ENCODE measurements at regions not wholly inside any gene's neighbourhood (a gene's known extent, or its start where the extent isn't known, plus 50 kb on each side); places are given as distances from the start of the nearest gene placed in this dataset.

- Mint-ChIP-seq H3K4me3 (no peak overlapping the region), H3K27me3 (no peaks in the 10 kb centered on the region), H3K36me3 (no peaks in the 10 kb centered on the region), H3K27ac (no peak overlapping the region), H3K9me3 (peaks cover 1 to 9% (median 6%) of the 10 kb centered on the region in 3 donors), H3K4me1 (no peaks in the 10 kb centered on the region)
- POLR2A ChIA-PET: no interaction called here
- ATAC-seq (replicated peaks in 1 of 4): no peak
- no peaks in the 10 kb centered on the region for H3K4me1 ChIP-seq (ENCODE audit: control insufficient read depth in 1 of 2, extremely low read depth in 1 of 2, insufficient read depth in 2 of 2, low read length in 2 of 2)
- H3K4me3 ChIP-seq (ENCODE audit: control insufficient read depth in 1 of 2, extremely low read depth in 1 of 2, low read length in 1 of 2): no peak overlapping the region
- WGBS (ENCODE audit: insufficient coverage): 68% methylated on average over 6 of the region's 6 CpGs
- no peaks in the 10 kb centered on the region for H3K27me3 ChIP-seq (replicated peaks in 1 of 2; ENCODE audit: control insufficient read depth in 2 of 2, extremely low read depth in 1 of 2, insufficient read depth in 2 of 2, low read length in 1 of 2)
- H3K9me3 ChIP-seq: no peaks in the 10 kb centered on the region
- no peak overlapping the region for H3K27ac ChIP-seq (ENCODE audit: low read length)
- no peak for DNase-seq
- CTCF ChIA-PET: no interaction called here
- H3K36me3 ChIP-seq (ENCODE audit: control insufficient read depth in 2 of 2, extremely low read depth in 1 of 2, insufficient read depth in 1 of 2, low read length in 1 of 2): no peaks in the 10 kb centered on the region
These were observed 474.8 kb downstream of the EFNA5 start for GRCh38 chr5:107195890-107196395.

GRCh38 chr5:107184871-107185270, 485.9 kb downstream of the EFNA5 start:
- Histone ChIP-seq H3K36me3 (ENCODE audit: control insufficient read depth in 2 of 2, extremely low read depth in 1 of 2, insufficient read depth in 1 of 2, low read length in 1 of 2) (no peaks in the 10 kb centered on the region), H3K9me3 (no peaks in the 10 kb centered on the region), H3K27me3 (replicated peaks in 1 of 2; ENCODE audit: control insufficient read depth in 2 of 2, extremely low read depth in 1 of 2, insufficient read depth in 2 of 2, low read length in 1 of 2) (no peaks in the 10 kb centered on the region), H3K27ac (ENCODE audit: low read length) (no peak overlapping the region), H3K4me3 (ENCODE audit: control insufficient read depth in 1 of 2, extremely low read depth in 1 of 2, low read length in 1 of 2) (no peak overlapping the region), H3K4me1 (ENCODE audit: control insufficient read depth in 1 of 2, extremely low read depth in 1 of 2, insufficient read depth in 2 of 2, low read length in 2 of 2) (no peaks in the 10 kb centered on the region)
- no CpG with 5 or more reads among the region's 1 CpG for WGBS (ENCODE audit: insufficient coverage)
- H3K4me3 Mint-ChIP-seq: no peak overlapping the region
- no peak overlapping the region for H3K27ac Mint-ChIP-seq
- POLR2A ChIA-PET: interaction anchor here in 1 of 2 donors (0.5 kb wide), 1 partner anchor 50 kb away, joined by 4 read pairs; no protein-coding TSS in a partner anchor
- no peaks in the 10 kb centered on the region for H3K36me3 Mint-ChIP-seq
- H3K4me1 Mint-ChIP-seq: no peaks in the 10 kb centered on the region
- peaks cover 0 to 3% of the 10 kb centered on the region in 2 donors for H3K27me3 Mint-ChIP-seq
- H3K9me3 Mint-ChIP-seq: peaks cover 6 to 16% (median 16%) of the 10 kb centered on the region in 3 donors
- ATAC-seq (replicated peaks in 1 of 4) (no peak), DNase-seq (no peak)
- CTCF ChIA-PET: interaction anchor here in 1 of 2 donors (0.8 kb wide), 1 partner anchor 17 kb away, joined by 4 read pairs; no protein-coding TSS in a partner anchor

DNA sequence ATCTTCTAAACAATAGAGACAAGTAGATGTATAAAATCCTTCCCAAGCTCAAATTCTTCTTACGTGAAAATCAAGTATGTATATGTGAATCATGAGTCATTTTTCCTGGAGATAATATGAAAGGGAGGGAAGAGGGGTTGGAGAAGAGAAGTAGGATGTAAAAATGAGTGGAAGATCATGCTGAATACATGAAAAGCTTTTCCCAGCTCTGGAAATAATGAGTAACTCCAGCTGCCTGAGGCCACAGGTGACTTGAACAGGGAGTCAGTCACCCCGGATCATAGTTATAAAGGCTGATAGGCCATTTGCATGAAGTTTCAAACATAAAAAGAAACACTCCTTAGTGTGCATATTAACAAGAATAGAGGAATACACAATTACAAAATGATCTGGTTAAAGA, 486.7 kb downstream of the EFNA5 start:
- Histone ChIP-seq H3K36me3 (ENCODE audit: control insufficient read depth in 2 of 2, extremely low read depth in 1 of 2, insufficient read depth in 1 of 2, low read length in 1 of 2) (no peaks in the 10 kb centered on the region), H3K27me3 (replicated peaks in 1 of 2; ENCODE audit: control insufficient read depth in 2 of 2, extremely low read depth in 1 of 2, insufficient read depth in 2 of 2, low read length in 1 of 2) (no peaks in the 10 kb centered on the region), H3K27ac (ENCODE audit: low read length) (no peak overlapping the region), H3K9me3 (no peaks in the 10 kb centered on the region), H3K4me1 (ENCODE audit: control insufficient read depth in 1 of 2, extremely low read depth in 1 of 2, insufficient read depth in 2 of 2, low read length in 2 of 2) (no peaks in the 10 kb centered on the region), H3K4me3 (ENCODE audit: control insufficient read depth in 1 of 2, extremely low read depth in 1 of 2, low read length in 1 of 2) (no peak overlapping the region)
- no peaks in the 10 kb centered on the region for H3K36me3 Mint-ChIP-seq
- ATAC-seq (replicated peaks in 1 of 4): no peak
- POLR2A ChIA-PET: no interaction called here
- CTCF ChIA-PET: interaction anchor here in 1 of 2 donors (0.6 kb wide), 1 partner anchor 62 kb away, joined by 3 read pairs; no protein-coding TSS in a partner anchor
- H3K27me3 Mint-ChIP-seq: peaks cover 0 to 3% of the 10 kb centered on the region in 2 donors
- H3K4me3 Mint-ChIP-seq: no peak overlapping the region
- peaks cover 6 to 16% (median 16%) of the 10 kb centered on the region in 3 donors for H3K9me3 Mint-ChIP-seq
- H3K27ac Mint-ChIP-seq: no peak overlapping the region
- DNase-seq: no peak
- WGBS (ENCODE audit: insufficient coverage): 100% methylated on average over 1 of the region's 2 CpGs
- no peaks in the 10 kb centered on the region for H3K4me1 Mint-ChIP-seq

GRCh38 chr5:107170620-107171019, 500.1 kb downstream of the EFNA5 start:
- CTCF ChIA-PET: no interaction called here
- WGBS (ENCODE audit: insufficient coverage): 60% methylated on average over 1 of the region's 3 CpGs
- Histone ChIP-seq H3K36me3 (ENCODE audit: control insufficient read depth in 2 of 2, extremely low read depth in 1 of 2, insufficient read depth in 1 of 2, low read length in 1 of 2) (no peaks in the 10 kb centered on the region), H3K4me1 (ENCODE audit: control insufficient read depth in 1 of 2, extremely low read depth in 1 of 2, insufficient read depth in 2 of 2, low read length in 2 of 2) (no peaks in the 10 kb centered on the region), H3K27ac (ENCODE audit: low read length) (no peak overlapping the region), H3K4me3 (ENCODE audit: control insufficient read depth in 1 of 2, extremely low read depth in 1 of 2, low read length in 1 of 2) (no peak overlapping the region), H3K9me3 (no peaks in the 10 kb centered on the region), H3K27me3 (replicated peaks in 1 of 2; ENCODE audit: control insufficient read depth in 2 of 2, extremely low read depth in 1 of 2, insufficient read depth in 2 of 2, low read length in 1 of 2) (no peaks in the 10 kb centered on the region)
- Mint-ChIP-seq H3K27me3 (no peaks in the 10 kb centered on the region), H3K27ac (no peak overlapping the region), H3K4me3 (no peak overlapping the region), H3K36me3 (no peaks in the 10 kb centered on the region), H3K4me1 (no peaks in the 10 kb centered on the region), H3K9me3 (peaks cover 8 to 18% (median 10%) of the 10 kb centered on the region in 3 donors)
- POLR2A ChIA-PET: no interaction called here
- DNase-seq (no peak), ATAC-seq (replicated peaks in 1 of 4) (no peak)

GRCh38 chr5:107169867-107170266, 500.9 kb downstream of the EFNA5 start:
- Mint-ChIP-seq H3K4me3 (no peak overlapping the region), H3K4me1 (no peaks in the 10 kb centered on the region), H3K36me3 (no peaks in the 10 kb centered on the region), H3K27ac (no peak overlapping the region), H3K27me3 (no peaks in the 10 kb centered on the region), H3K9me3 (peaks cover 8 to 18% (median 10%) of the 10 kb centered on the region in 3 donors)
- Histone ChIP-seq H3K27me3 (replicated peaks in 1 of 2; ENCODE audit: control insufficient read depth in 2 of 2, extremely low read depth in 1 of 2, insufficient read depth in 2 of 2, low read length in 1 of 2) (no peaks in the 10 kb centered on the region), H3K4me1 (ENCODE audit: control insufficient read depth in 1 of 2, extremely low read depth in 1 of 2, insufficient read depth in 2 of 2, low read length in 2 of 2) (no peaks in the 10 kb centered on the region), H3K9me3 (no peaks in the 10 kb centered on the region), H3K4me3 (ENCODE audit: control insufficient read depth in 1 of 2, extremely low read depth in 1 of 2, low read length in 1 of 2) (no peak overlapping the region), H3K36me3 (ENCODE audit: control insufficient read depth in 2 of 2, extremely low read depth in 1 of 2, insufficient read depth in 1 of 2, low read length in 1 of 2) (no peaks in the 10 kb centered on the region), H3K27ac (ENCODE audit: low read length) (no peak overlapping the region)
- ATAC-seq (replicated peaks in 1 of 4): no peak
- WGBS (ENCODE audit: insufficient coverage): 60% methylated on average over 2 of the region's 3 CpGs
- DNase-seq: no peak
- ChIA-PET POLR2A (no interaction called here), CTCF (no interaction called here)

GRCh38 chr5:107168848-107169752, 501.6 kb downstream of the EFNA5 start:
- H3K27ac Mint-ChIP-seq: no peak overlapping the region
- Histone ChIP-seq H3K4me1 (ENCODE audit: control insufficient read depth in 1 of 2, extremely low read depth in 1 of 2, insufficient read depth in 2 of 2, low read length in 2 of 2) (no peaks in the 10 kb centered on the region), H3K27ac (ENCODE audit: low read length) (no peak overlapping the region), H3K27me3 (replicated peaks in 1 of 2; ENCODE audit: control insufficient read depth in 2 of 2, extremely low read depth in 1 of 2, insufficient read depth in 2 of 2, low read length in 1 of 2) (no peaks in the 10 kb centered on the region), H3K36me3 (ENCODE audit: control insufficient read depth in 2 of 2, extremely low read depth in 1 of 2, insufficient read depth in 1 of 2, low read length in 1 of 2) (no peaks in the 10 kb centered on the region), H3K9me3 (no peaks in the 10 kb centered on the region), H3K4me3 (ENCODE audit: control insufficient read depth in 1 of 2, extremely low read depth in 1 of 2, low read length in 1 of 2) (no peak overlapping the region)
- no peaks in the 10 kb centered on the region for H3K36me3 Mint-ChIP-seq
- POLR2A ChIA-PET: no interaction called here
- ATAC-seq (replicated peaks in 1 of 4) (no peak), DNase-seq (no peak)
- peaks cover 8 to 18% (median 10%) of the 10 kb centered on the region in 3 donors for H3K9me3 Mint-ChIP-seq
- CTCF ChIA-PET: no interaction called here
- 78% methylated on average over 4 of the region's 8 CpGs for WGBS (ENCODE audit: insufficient coverage)
- H3K27me3 Mint-ChIP-seq: no peaks in the 10 kb centered on the region
- H3K4me1 Mint-ChIP-seq: no peaks in the 10 kb centered on the region
- H3K4me3 Mint-ChIP-seq: no peak overlapping the region

Measured in T-cell (primary cell).